Kidney epithelial cell (primary cell): ENCODE measurements at regions not wholly inside any gene's neighbourhood (a gene's known extent, or its start where the extent isn't known, plus 50 kb on each side); places are given as distances from the start of the nearest gene placed in this dataset.

Source experiments
- DNase-seq: peaks from one replicate; pipeline ENCODE4 v3.0.0-alpha.2; 2010; ENCODE audit warnings: low read depth
- H3K27me3 ChIP-seq: 2 replicates; pipeline ENCODE4 v1.6.0; 2011; ENCODE audit warnings: low read length; ENCODE audit not compliant: control insufficient read depth, insufficient read depth
- H3K36me3 ChIP-seq: 2 replicates; pipeline ENCODE4 v1.5.1; 2011; ENCODE audit warnings: low read length; ENCODE audit not compliant: control insufficient read depth, insufficient read depth
- H3K4me3 ChIP-seq: 2 replicates; pipeline ENCODE4 v1.5.1; 2011; ENCODE audit warnings: low read depth, mild to moderate bottlenecking, control low read depth, low read length
- CTCF ChIP-seq: IDR thresholded peaks from 2 replicates; pipeline ENCODE4 v1.5.1; 2011; ENCODE audit warnings: mild to moderate bottlenecking, moderate library complexity, low read length, control low read depth, inconsistent platforms; ENCODE audit not compliant: insufficient read depth, poor library complexity, severe bottlenecking

GRCh38 chr7:98687111-98687751 lies 70.1 kb downstream of the NPTX2 start:
- Histone ChIP-seq H3K4me3 (no peak overlapping the region), H3K27me3 (no peaks in the 10 kb centered on the region), H3K36me3 (no peaks in the 10 kb centered on the region)
- TF ChIP-seq CTCF, result no peak
- DNase-seq, result no peak

- H3K27me3 ChIP-seq, result no peaks in the 10 kb centered on the region
- no peaks in the 10 kb centered on the region for H3K36me3 ChIP-seq
- DNase-seq, result no peak
- H3K4me3 ChIP-seq, result no peak overlapping the region
- no peak for TF ChIP-seq CTCF
Observed at GRCh38 chr7:98691619-98692018, 74.5 kb downstream of the NPTX2 start.

- Histone ChIP-seq H3K27me3 (no peaks in the 10 kb centered on the region), H3K36me3 (no peaks in the 10 kb centered on the region), H3K4me3 (no peak overlapping the region)
- DNase-seq, result no peak
- no peak for TF ChIP-seq CTCF
Observed at GRCh38 chr7:98697083-98697482, 80.0 kb downstream of the NPTX2 start.

- DNase-seq, result no peak
- no peaks in the 10 kb centered on the region for H3K36me3 ChIP-seq
- no peak for TF ChIP-seq CTCF
- H3K27me3 ChIP-seq, result no peaks in the 10 kb centered on the region
- H3K4me3 ChIP-seq, result no peak overlapping the region
Observed at GRCh38 chr7:98697485-98698240, 80.6 kb downstream of the NPTX2 start.

- DNase-seq, result no peak
- TF ChIP-seq CTCF, result no peak
- Histone ChIP-seq H3K36me3 (no peaks in the 10 kb centered on the region), H3K27me3 (no peaks in the 10 kb centered on the region), H3K4me3 (no peak overlapping the region)
Observed at GRCh38 chr7:98698976-98699375, 81.9 kb downstream of the NPTX2 start.

GRCh38 chr7:98700533-98700932 lies 83.4 kb downstream of the NPTX2 start:
- no peak for TF ChIP-seq CTCF
- Histone ChIP-seq H3K27me3 (no peaks in the 10 kb centered on the region), H3K4me3 (no peak overlapping the region), H3K36me3 (no peaks in the 10 kb centered on the region)
- DNase-seq, result no peak
